CD1c-positive myeloid dendritic cell (primary cell): ENCODE measurements at regions not wholly inside any gene's neighbourhood (a gene's known extent, or its start where the extent isn't known, plus 50 kb on each side); places are given as distances from the start of the nearest gene placed in this dataset.
"Not testable (repeated sequence)": the region's sequence is repeated elsewhere in the genome, so short reads cannot be mapped to it uniquely, and the experiment has no call there.

Experiments
- DNase-seq: peaks from one replicate; pipeline ENCODE4 v3.0.0-alpha.2; 2016; ENCODE audit errors: extremely low spot score

- DNase-seq, result no peak
Measured at GRCh38 chr6:21334651-21335050, 258.9 kb upstream of the SOX4 start.

- no peak for DNase-seq
Measured at GRCh38 chr6:21335591-21335990, 258.0 kb upstream of the SOX4 start.

- no peak for DNase-seq
Measured at GRCh38 chr6:21337263-21337662, 256.3 kb upstream of the SOX4 start.

GRCh38 chr6:21340573-21340972 is 253.0 kb upstream of the SOX4 start:
- DNase-seq, result no peak

- no peak for DNase-seq
Measured at GRCh38 chr6:21341910-21342309, 251.6 kb upstream of the SOX4 start.

GRCh38 chr6:21342501-21342900 is 251.1 kb upstream of the SOX4 start:
- DNase-seq, result no peak

- DNase-seq, result not testable (repeated sequence)
Measured at GRCh38 chr6:21345704-21346103, 247.8 kb upstream of the SOX4 start.

- DNase-seq, result no peak
Measured at GRCh38 chr6:21348146-21348503, 245.4 kb upstream of the SOX4 start.

- no peak for DNase-seq
Measured at GRCh38 chr6:21348504-21349195, 244.9 kb upstream of the SOX4 start.

- no peak for DNase-seq
Measured at GRCh38 chr6:21349834-21350233, 243.7 kb upstream of the SOX4 start.

GRCh38 chr6:21350926-21351325 is 242.6 kb upstream of the SOX4 start:
- no peak for DNase-seq

GRCh38 chr6:21352131-21352530 is 241.4 kb upstream of the SOX4 start:
- no peak for DNase-seq

- DNase-seq, result no peak
Measured at GRCh38 chr6:21354805-21355238, 238.7 kb upstream of the SOX4 start.

- DNase-seq, result no peak
Measured at GRCh38 chr6:21355638-21356037, 237.9 kb upstream of the SOX4 start.

- no peak for DNase-seq
Measured at GRCh38 chr6:21357262-21357661, 236.3 kb upstream of the SOX4 start.

GRCh38 chr6:21359926-21360325 is 233.6 kb upstream of the SOX4 start:
- DNase-seq, result no peak

GRCh38 chr6:21360336-21360735 is 233.2 kb upstream of the SOX4 start:
- DNase-seq, result no peak

GRCh38 chr6:21367148-21367547 is 226.4 kb upstream of the SOX4 start:
- no peak for DNase-seq

- no peak for DNase-seq
Measured at GRCh38 chr6:21367649-21368154, 225.8 kb upstream of the SOX4 start.

GRCh38 chr6:21371061-21371460 is 222.5 kb upstream of the SOX4 start:
- no peak for DNase-seq

GRCh38 chr6:21371676-21372171 is 221.8 kb upstream of the SOX4 start:
- no peak for DNase-seq

- no peak for DNase-seq
Measured at GRCh38 chr6:21375151-21376116, 218.1 kb upstream of the SOX4 start.

GRCh38 chr6:21377356-21377755 is 216.2 kb upstream of the SOX4 start:
- no peak for DNase-seq
